D721Med (cell line): ENCODE measurements at regions not wholly inside any gene's neighbourhood (a gene's known extent, or its start where the extent isn't known, plus 50 kb on each side); places are given as distances from the start of the nearest gene placed in this dataset.

Experiments
- DNase-seq: peaks from one replicate; pipeline ENCODE4 v3.0.0; 2011; ENCODE audit warnings: low spot score; ENCODE audit not compliant: insufficient read length
- FAIRE-seq: peaks from 2 replicates; lab custom pipeline; 2011; peaks lifted over from hg19 to GRCh38; lab: Jason Lieb, UNC
- TF ChIP-seq, protein P1 (sequence below): IDR thresholded peaks from 2 replicates; pipeline ENCODE4 v1.5.1; 2012; ENCODE audit warnings: mild to moderate bottlenecking, control low read depth; ENCODE audit not compliant: insufficient read depth; ENCODE audit errors: missing control alignments

- TF ChIP-seq, protein P1, sequence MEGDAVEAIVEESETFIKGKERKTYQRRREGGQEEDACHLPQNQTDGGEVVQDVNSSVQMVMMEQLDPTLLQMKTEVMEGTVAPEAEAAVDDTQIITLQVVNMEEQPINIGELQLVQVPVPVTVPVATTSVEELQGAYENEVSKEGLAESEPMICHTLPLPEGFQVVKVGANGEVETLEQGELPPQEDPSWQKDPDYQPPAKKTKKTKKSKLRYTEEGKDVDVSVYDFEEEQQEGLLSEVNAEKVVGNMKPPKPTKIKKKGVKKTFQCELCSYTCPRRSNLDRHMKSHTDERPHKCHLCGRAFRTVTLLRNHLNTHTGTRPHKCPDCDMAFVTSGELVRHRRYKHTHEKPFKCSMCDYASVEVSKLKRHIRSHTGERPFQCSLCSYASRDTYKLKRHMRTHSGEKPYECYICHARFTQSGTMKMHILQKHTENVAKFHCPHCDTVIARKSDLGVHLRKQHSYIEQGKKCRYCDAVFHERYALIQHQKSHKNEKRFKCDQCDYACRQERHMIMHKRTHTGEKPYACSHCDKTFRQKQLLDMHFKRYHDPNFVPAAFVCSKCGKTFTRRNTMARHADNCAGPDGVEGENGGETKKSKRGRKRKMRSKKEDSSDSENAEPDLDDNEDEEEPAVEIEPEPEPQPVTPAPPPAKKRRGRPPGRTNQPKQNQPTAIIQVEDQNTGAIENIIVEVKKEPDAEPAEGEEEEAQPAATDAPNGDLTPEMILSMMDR: no peak
- DNase-seq (no peak), FAIRE-seq (no peak)
These were observed 513.9 kb upstream of the ACVR2A start for GRCh38 chr2:147330925-147331324.

GRCh38 chr2:147327613-147328012 is 517.2 kb upstream of the ACVR2A start:
- TF ChIP-seq, protein P1: no peak
- DNase-seq: no peak
- no peak for FAIRE-seq

DNA sequence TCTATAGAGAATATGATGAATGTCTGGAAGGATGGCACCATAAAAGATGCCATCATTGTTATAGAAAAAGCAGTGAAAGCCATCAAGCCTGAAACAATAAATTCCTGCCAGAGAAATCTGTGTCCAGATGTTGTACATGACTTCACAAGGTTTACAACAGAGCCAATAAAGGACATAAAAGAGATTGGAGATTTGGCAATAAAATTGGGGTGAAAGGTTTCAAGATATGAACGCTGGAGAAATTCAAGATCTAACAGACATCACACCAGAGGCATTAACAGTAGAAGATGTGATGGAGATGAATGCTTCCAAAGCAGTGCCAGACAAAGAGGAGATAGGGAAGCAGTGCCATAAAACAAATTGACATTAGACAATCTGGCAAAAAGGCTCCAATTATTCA is 518.8 kb upstream of the ACVR2A start:
- TF ChIP-seq, protein P1: no peak
- DNase-seq (no peak), FAIRE-seq (no peak)

DNA sequence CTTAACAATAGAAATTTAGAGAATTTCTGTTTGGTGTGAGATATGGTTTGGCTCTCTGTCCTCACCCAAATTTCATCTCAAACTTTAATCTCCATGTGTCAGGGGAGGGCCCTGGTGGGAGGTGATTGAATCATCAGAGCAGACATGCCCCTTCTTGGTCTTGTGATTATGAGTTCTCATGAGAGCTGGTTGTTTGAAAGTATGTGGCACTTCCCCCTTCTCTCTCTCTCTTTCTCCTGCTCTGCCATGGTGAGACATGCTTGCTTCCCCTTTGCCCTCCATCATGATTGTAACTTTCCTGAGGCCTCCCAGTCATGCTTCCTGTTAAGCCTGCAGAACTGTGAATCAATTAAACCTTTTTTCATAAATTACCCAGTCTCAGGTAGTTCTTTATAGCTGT is 524.7 kb upstream of the ACVR2A start:
- FAIRE-seq: no peak
- DNase-seq: no peak
- TF ChIP-seq, protein P1: no peak

GRCh38 chr2:147311058-147311430 is 533.8 kb upstream of the ACVR2A start:
- TF ChIP-seq, protein P1: no peak
- DNase-seq: no peak
- no peak for FAIRE-seq

DNA sequence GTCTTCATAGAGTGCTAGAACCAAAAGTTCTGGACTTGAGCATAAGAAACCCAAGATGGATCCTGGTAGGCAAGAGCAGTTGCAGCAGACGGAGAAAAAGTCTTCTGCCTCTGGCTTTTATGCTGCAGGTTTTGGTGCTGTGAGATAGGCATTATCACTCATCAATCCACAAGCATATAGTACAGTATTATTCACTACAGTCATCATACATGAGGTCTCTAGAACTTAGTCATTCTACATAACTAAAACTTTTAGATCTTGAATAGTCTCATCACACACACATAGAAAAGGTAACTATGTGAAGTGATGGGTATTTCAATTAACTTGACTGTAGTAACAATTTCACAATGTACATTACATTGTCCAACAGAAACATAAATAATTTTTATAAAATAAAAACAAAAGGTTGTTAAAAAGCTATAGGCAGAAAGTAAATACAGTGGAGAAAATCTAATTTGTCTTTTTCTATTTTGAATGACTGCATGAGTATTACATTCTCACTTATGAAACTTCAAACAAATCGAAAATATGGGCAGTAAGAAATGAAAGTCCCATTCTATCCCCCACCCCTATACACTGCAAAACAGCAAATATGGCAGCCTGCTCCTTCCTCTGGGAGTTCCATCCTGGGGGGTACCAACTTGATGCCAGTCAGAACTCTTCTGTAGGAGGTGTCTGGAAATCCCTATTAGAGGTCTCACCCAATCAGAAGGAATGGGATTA is 534.3 kb upstream of the ACVR2A start:
- no peak for FAIRE-seq

GRCh38 chr2:147297820-147298219 is 547.0 kb upstream of the ACVR2A start:
- TF ChIP-seq, protein P1: no peak
- no peak for FAIRE-seq
- no peak for DNase-seq

More for the DNA sequence above, 534.3 kb upstream of the ACVR2A start:
- TF ChIP-seq, protein P1: no peak
- no peak for DNase-seq
